CD8-positive, alpha-beta memory T cell (primary cell): ENCODE measurements at regions not wholly inside any gene's neighbourhood (a gene's known extent, or its start where the extent isn't known, plus 50 kb on each side); places are given as distances from the start of the nearest gene placed in this dataset.
A peak's percentile ranks its signal among the peaks of the same experiment; 100 is the strongest.

Experiments used
- CTCF ChIA-PET: fragments of 350-600 bp; sonication (Branson Sonifier 250); formaldehyde crosslinking; loops from one replicate; lab custom pipeline; 2021; ENCODE audit warnings: antibody characterized with exemption; lab: Charles Lee
- POLR2A ChIA-PET: fragments of 350-600 bp; sonication (Branson Sonifier 250); formaldehyde crosslinking; loops from one replicate; lab custom pipeline; 2021; ENCODE audit warnings: antibody characterized with exemption; lab: Charles Lee
- DNase-seq, 5 donors: peaks; one replicate each; pipeline versions ENCODE4 v3.0.0 to v3.0.0-alpha.2; 2020 to 2022; ENCODE audit warnings: mixed read lengths in 1 of 5
- H3K27ac ChIP-seq: one replicate; pipeline ENCODE4 v1.7.0; 2013; ENCODE audit warnings: low read depth, mild to moderate bottlenecking, low read length, moderate library complexity
- H3K27me3 ChIP-seq: 2 replicates; pipeline ENCODE4 v1.7.0; 2013; ENCODE audit warnings: low read length, mild to moderate bottlenecking; ENCODE audit not compliant: insufficient read depth, poor library complexity, severe bottlenecking
- H3K36me3 ChIP-seq: 2 replicates; pipeline ENCODE4 v1.7.0; 2013; ENCODE audit warnings: mild to moderate bottlenecking, low read length, moderate library complexity; ENCODE audit not compliant: insufficient read depth
- H3K4me1 ChIP-seq: 2 replicates; pipeline ENCODE4 v1.7.0; 2013; ENCODE audit warnings: mild to moderate bottlenecking, low read length, moderate library complexity; ENCODE audit not compliant: insufficient read depth
- H3K4me3 ChIP-seq: 2 replicates; pipeline ENCODE4 v1.7.0; 2013; ENCODE audit warnings: mild to moderate bottlenecking, low read length
- H3K9me3 ChIP-seq: 2 replicates; pipeline ENCODE4 v1.7.0; 2013; ENCODE audit warnings: mild to moderate bottlenecking, low read length
- H3K27ac Mint-ChIP-seq, 8 donors: one replicate each; pipeline ENCODE4 v1.8.0; 2020 to 2021; ENCODE audit warnings: mixed read lengths in 8 of 8, mild to moderate bottlenecking in 6 of 8, inconsistent platforms in 3 of 8, moderate library complexity in 3 of 8
- H3K27me3 Mint-ChIP-seq, 2 donors: one replicate each; pipeline ENCODE4 v1.8.0; 2020 to 2021; ENCODE audit warnings: mixed read lengths in 2 of 2, mild to moderate bottlenecking in 1 of 2, moderate library complexity in 1 of 2
- H3K36me3 Mint-ChIP-seq, 3 donors: one replicate each; pipeline ENCODE4 v1.8.0; 2020 to 2021; ENCODE audit warnings: mixed read lengths in 3 of 3, inconsistent platforms in 1 of 3, mild to moderate bottlenecking in 1 of 3
- H3K4me1 Mint-ChIP-seq, 3 donors: one replicate each; pipeline ENCODE4 v1.8.0; 2020 to 2021; ENCODE audit warnings: mixed read lengths in 3 of 3, inconsistent platforms in 1 of 3, mild to moderate bottlenecking in 1 of 3
- H3K4me3 Mint-ChIP-seq, 7 donors: one replicate each; pipeline ENCODE4 v1.8.0; 2020 to 2021; ENCODE audit warnings: mixed read lengths in 7 of 7, mild to moderate bottlenecking in 6 of 7, moderate library complexity in 4 of 7, inconsistent platforms in 2 of 7
- H3K9me3 Mint-ChIP-seq, 5 donors: one replicate each; pipeline ENCODE4 v1.8.0; 2020 to 2022; ENCODE audit warnings: mixed read lengths in 5 of 5, mild to moderate bottlenecking in 3 of 5, moderate library complexity in 2 of 5, inconsistent platforms in 1 of 5

DNA sequence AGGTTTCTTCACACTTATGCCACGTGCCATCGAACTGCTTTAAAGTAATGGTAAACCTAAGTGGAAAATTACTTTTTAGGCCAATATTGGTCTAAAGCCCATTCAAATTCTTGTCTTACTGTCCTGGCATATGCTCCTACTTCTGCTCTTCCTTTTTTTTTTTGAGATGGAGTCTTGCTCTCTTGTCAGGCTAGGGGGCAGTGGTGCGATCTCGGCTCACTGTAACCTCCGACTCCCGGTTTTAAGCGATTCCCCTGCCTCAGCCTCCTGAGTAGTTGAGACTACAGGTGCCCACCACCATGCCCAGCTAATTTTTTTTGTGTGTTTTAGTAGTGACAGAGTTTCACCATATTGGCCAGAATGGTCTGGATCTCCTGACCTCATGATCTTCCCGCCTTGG lies 129.0 kb upstream of the TECRL start:
- CTCF ChIA-PET: no interaction called here
- no peaks in the 10 kb centered on the region for H3K27me3 ChIP-seq
- H3K27ac ChIP-seq: no peak overlapping the region
- Mint-ChIP-seq H3K4me1 (no peaks in the 10 kb centered on the region), H3K27ac (no peak overlapping the region), H3K4me3 (no peak overlapping the region), H3K36me3 (no peaks in the 10 kb centered on the region), H3K27me3 (no peaks in the 10 kb centered on the region), H3K9me3 (peaks cover 0 to 28% (median 2%) of the 10 kb centered on the region in 5 donors)
- DNase-seq: no peak
- H3K9me3 ChIP-seq: no peaks in the 10 kb centered on the region
- no peaks in the 10 kb centered on the region for H3K36me3 ChIP-seq
- no peak overlapping the region for H3K4me3 ChIP-seq
- POLR2A ChIA-PET: no interaction called here
- H3K4me1 ChIP-seq: no peaks in the 10 kb centered on the region

- H3K9me3 Mint-ChIP-seq: peaks cover 0 to 15% (median 6%) of the 10 kb centered on the region in 5 donors
- no peak overlapping the region for H3K4me3 ChIP-seq
- H3K27me3 ChIP-seq: no peaks in the 10 kb centered on the region
- ChIA-PET CTCF (no interaction called here), POLR2A (no interaction called here)
- H3K27ac Mint-ChIP-seq: no peak overlapping the region
- no peaks in the 10 kb centered on the region for H3K9me3 ChIP-seq
- peak overlapping the region in 1 of 7 donors; percentile 8 for H3K4me3 Mint-ChIP-seq
- no peaks in the 10 kb centered on the region for H3K4me1 ChIP-seq
- H3K4me1 Mint-ChIP-seq: no peaks in the 10 kb centered on the region
- H3K36me3 ChIP-seq: no peaks in the 10 kb centered on the region
- H3K36me3 Mint-ChIP-seq: no peaks in the 10 kb centered on the region
- DNase-seq: no peak
- H3K27me3 Mint-ChIP-seq: no peaks in the 10 kb centered on the region
- no peak overlapping the region for H3K27ac ChIP-seq
These were observed 124.4 kb upstream of the TECRL start for GRCh38 chr4:64533637-64534036.

- H3K27me3 Mint-ChIP-seq: no peaks in the 10 kb centered on the region
- Histone ChIP-seq H3K4me3 (no peak overlapping the region), H3K4me1 (no peaks in the 10 kb centered on the region), H3K27me3 (no peaks in the 10 kb centered on the region), H3K36me3 (no peaks in the 10 kb centered on the region), H3K27ac (no peak overlapping the region), H3K9me3 (no peaks in the 10 kb centered on the region)
- H3K4me1 Mint-ChIP-seq: no peaks in the 10 kb centered on the region
- H3K27ac Mint-ChIP-seq: no peak overlapping the region
- CTCF ChIA-PET: no interaction called here
- H3K36me3 Mint-ChIP-seq: no peaks in the 10 kb centered on the region
- H3K4me3 Mint-ChIP-seq: no peak overlapping the region
- DNase-seq: no peak
- POLR2A ChIA-PET: no interaction called here
- H3K9me3 Mint-ChIP-seq: peaks cover 0 to 11% (median 6%) of the 10 kb centered on the region in 5 donors
These were observed 123.9 kb upstream of the TECRL start for GRCh38 chr4:64533159-64533558.

- no peaks in the 10 kb centered on the region for H3K4me1 ChIP-seq
- H3K9me3 ChIP-seq: no peaks in the 10 kb centered on the region
- no peaks in the 10 kb centered on the region for H3K27me3 ChIP-seq
- no peaks in the 10 kb centered on the region for H3K36me3 ChIP-seq
- no peak for DNase-seq
- CTCF ChIA-PET: no interaction called here
- no peak overlapping the region for H3K4me3 ChIP-seq
- H3K4me1 Mint-ChIP-seq: no peaks in the 10 kb centered on the region
- peaks cover 5 to 18% (median 8%) of the 10 kb centered on the region in 5 donors for H3K9me3 Mint-ChIP-seq
- H3K27ac ChIP-seq: no peak overlapping the region
- H3K4me3 Mint-ChIP-seq: no peak overlapping the region
- POLR2A ChIA-PET: no interaction called here
- H3K27me3 Mint-ChIP-seq: no peaks in the 10 kb centered on the region
- no peaks in the 10 kb centered on the region for H3K36me3 Mint-ChIP-seq
- H3K27ac Mint-ChIP-seq: no peak overlapping the region
These were observed 111.2 kb upstream of the TECRL start for GRCh38 chr4:64520421-64520820.

GRCh38 chr4:64518600-64518999 lies 109.3 kb upstream of the TECRL start:
- Histone ChIP-seq H3K36me3 (no peaks in the 10 kb centered on the region), H3K4me3 (no peak overlapping the region), H3K27ac (no peak overlapping the region), H3K9me3 (no peaks in the 10 kb centered on the region), H3K4me1 (no peaks in the 10 kb centered on the region), H3K27me3 (no peaks in the 10 kb centered on the region)
- no peaks in the 10 kb centered on the region for H3K4me1 Mint-ChIP-seq
- CTCF ChIA-PET: no interaction called here
- H3K27me3 Mint-ChIP-seq: no peaks in the 10 kb centered on the region
- H3K9me3 Mint-ChIP-seq: peaks cover 5 to 18% (median 8%) of the 10 kb centered on the region in 5 donors
- no peak overlapping the region for H3K4me3 Mint-ChIP-seq
- no peak overlapping the region for H3K27ac Mint-ChIP-seq
- no peaks in the 10 kb centered on the region for H3K36me3 Mint-ChIP-seq
- POLR2A ChIA-PET: no interaction called here
- DNase-seq: no peak

DNA sequence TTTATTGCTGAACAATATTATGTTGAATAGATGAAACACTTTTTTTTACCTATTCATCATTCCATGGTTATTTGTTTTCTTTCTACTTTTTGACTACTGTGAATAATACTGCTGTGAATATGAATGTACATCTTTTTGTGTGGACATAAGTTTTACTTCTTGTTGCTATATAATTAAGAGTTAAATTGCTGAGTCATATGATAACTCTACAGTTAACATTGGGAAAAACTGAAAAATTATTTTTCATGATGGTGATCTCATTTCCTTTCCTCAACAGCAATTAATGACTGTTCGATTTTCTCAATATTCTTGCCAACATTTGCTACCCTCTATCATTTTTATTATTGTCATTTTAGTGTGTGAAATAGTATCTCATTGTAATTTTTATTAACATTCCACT lies 106.9 kb upstream of the TECRL start:
- Histone ChIP-seq H3K9me3 (no peaks in the 10 kb centered on the region), H3K27me3 (no peaks in the 10 kb centered on the region), H3K4me1 (no peaks in the 10 kb centered on the region), H3K4me3 (no peak overlapping the region), H3K36me3 (no peaks in the 10 kb centered on the region), H3K27ac (no peak overlapping the region)
- ChIA-PET CTCF (no interaction called here), POLR2A (no interaction called here)
- no peaks in the 10 kb centered on the region for H3K36me3 Mint-ChIP-seq
- no peaks in the 10 kb centered on the region for H3K27me3 Mint-ChIP-seq
- H3K4me1 Mint-ChIP-seq: no peaks in the 10 kb centered on the region
- no peak overlapping the region for H3K4me3 Mint-ChIP-seq
- no peak overlapping the region for H3K27ac Mint-ChIP-seq
- peaks cover 4 to 22% (median 6%) of the 10 kb centered on the region in 5 donors for H3K9me3 Mint-ChIP-seq
- DNase-seq: no peak

DNA sequence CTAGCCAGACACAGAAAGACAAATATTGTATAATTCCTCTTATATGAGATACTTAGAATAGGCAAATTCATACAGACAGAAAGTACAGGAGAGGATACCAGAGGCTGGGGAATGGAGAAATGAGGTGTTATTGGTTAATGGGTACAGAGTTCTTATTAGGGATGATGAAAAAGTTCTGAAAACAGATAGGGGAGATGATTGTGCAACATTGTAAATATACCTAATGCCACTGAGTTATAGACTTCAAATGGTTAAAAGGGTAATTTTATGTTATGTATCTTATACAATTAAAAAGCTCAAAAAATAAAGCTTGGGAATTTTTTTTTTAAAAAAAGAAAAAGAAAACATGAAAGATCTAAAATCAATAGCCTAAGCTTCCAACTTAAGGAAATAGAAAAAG lies 98.8 kb upstream of the TECRL start:
- H3K36me3 Mint-ChIP-seq: no peaks in the 10 kb centered on the region
- CTCF ChIA-PET: no interaction called here

GRCh38 chr4:64503945-64504675 lies 94.9 kb upstream of the TECRL start:
- Histone ChIP-seq H3K9me3 (no peaks in the 10 kb centered on the region), H3K27me3 (no peaks in the 10 kb centered on the region), H3K4me1 (no peaks in the 10 kb centered on the region), H3K36me3 (no peaks in the 10 kb centered on the region), H3K27ac (no peak overlapping the region), H3K4me3 (no peak overlapping the region)
- Mint-ChIP-seq H3K27me3 (no peaks in the 10 kb centered on the region), H3K4me1 (no peaks in the 10 kb centered on the region), H3K9me3 (peaks cover 3 to 44% (median 6%) of the 10 kb centered on the region in 5 donors), H3K36me3 (no peaks in the 10 kb centered on the region), H3K27ac (no peak overlapping the region), H3K4me3 (no peak overlapping the region)
- ChIA-PET CTCF (no interaction called here), POLR2A (no interaction called here)
- DNase-seq: no peak

More for the DNA sequence above, 98.8 kb upstream of the TECRL start:
- no peak overlapping the region for H3K4me3 Mint-ChIP-seq
- H3K27ac Mint-ChIP-seq: no peak overlapping the region
- H3K4me1 ChIP-seq: no peaks in the 10 kb centered on the region
- H3K9me3 Mint-ChIP-seq: peaks cover 5 to 40% (median 11%) of the 10 kb centered on the region in 5 donors
- H3K9me3 ChIP-seq: no peaks in the 10 kb centered on the region
- no peak overlapping the region for H3K27ac ChIP-seq
- POLR2A ChIA-PET: no interaction called here
- no peak for DNase-seq
- H3K4me1 Mint-ChIP-seq: no peaks in the 10 kb centered on the region
- no peaks in the 10 kb centered on the region for H3K36me3 ChIP-seq
- H3K27me3 ChIP-seq: no peaks in the 10 kb centered on the region
- no peaks in the 10 kb centered on the region for H3K27me3 Mint-ChIP-seq
- no peak overlapping the region for H3K4me3 ChIP-seq
